ENCODE measurements at regions not wholly inside any gene's neighbourhood (a gene's known extent, or its start where the extent isn't known, plus 50 kb on each side); places are given as distances from the start of the nearest gene placed in this dataset.
"Not testable (repeated sequence)": the region's sequence is repeated elsewhere in the genome, so short reads cannot be mapped to it uniquely, and the experiment has no call there.

DNA sequence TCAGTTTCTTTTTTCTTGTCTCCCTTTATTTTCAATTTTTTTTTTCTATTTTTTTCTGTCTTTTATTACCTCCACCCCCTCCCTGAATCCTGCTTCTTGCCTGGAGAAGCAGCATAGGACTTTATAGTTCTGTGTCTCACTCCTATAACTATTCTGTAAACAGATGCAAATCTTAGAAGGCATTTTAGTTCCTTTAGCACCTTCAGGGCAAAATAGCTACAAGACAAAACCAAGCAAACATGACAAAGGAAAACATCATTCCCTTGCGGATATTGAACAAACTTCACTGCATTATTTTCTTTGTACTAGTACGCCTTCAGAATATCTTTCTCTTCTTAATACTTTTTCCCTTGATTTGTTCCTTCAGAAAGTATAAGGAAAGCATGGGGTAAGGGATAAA, 446.2 kb upstream of the CHORDC1 start:
- DNase-seq (ENCODE audit: low read depth in 2 of 2), result no peak

DNA sequence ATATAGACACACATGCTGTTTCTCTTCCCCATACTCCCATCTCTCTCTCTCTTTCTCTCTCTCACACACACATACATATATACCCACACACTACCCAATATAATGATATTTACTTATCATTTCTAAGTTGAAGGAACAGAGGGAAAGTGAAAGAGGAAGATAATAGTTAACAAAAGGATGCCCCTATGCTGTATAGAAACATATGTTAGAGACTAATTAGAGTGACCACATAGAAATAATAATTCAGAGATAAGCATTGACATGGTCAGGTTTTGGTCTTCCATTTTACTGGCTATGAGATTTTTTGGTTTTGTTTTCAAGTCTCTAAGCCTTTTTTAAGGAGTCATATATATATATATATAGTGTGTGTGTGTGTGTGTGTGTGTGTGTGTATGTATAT, 445.7 kb upstream of the CHORDC1 start:
- DNase-seq (ENCODE audit: low read depth in 2 of 2), result no peak

DNA sequence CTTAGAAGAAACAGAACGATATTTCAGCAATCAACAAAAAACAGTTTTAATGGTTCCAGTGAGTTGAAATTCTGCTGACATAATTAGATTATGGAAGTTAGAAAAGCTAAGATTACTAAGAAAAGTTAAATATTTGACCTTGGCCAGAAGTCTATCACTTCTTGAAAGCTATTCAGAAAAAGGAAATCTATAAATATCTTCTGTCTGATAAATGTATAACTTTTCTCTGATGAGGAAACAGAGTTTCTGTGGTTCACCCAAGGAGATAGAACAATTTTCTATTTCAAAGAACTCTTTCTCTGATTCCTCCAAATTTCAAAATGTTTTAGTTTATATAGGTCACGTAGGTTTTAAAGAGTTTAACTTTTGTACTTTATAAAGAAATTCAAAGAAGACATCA, 438.4 kb upstream of the CHORDC1 start:
- no peak for DNase-seq (ENCODE audit: low read depth in 2 of 2)

DNA sequence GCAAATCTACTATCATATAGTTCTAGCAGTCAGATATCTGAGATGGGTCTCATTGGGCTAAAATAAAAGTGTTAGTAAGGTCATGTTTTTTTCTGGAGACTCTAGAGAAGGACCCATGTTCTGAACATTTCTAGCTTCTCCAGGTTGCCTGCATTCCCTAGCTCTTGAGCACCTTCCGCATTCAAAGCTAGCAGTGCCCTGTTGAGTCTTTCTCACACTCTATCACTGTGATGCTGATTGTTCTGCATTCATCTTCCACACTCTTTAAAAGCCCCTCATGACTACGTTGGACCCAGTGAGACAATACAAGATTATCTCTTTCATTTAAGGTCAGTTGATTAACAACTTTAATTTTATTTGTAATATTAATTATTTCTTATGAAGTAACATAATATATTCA, 433.3 kb upstream of the CHORDC1 start:
- no peak for DNase-seq (ENCODE audit: low read depth in 2 of 2)

DNA sequence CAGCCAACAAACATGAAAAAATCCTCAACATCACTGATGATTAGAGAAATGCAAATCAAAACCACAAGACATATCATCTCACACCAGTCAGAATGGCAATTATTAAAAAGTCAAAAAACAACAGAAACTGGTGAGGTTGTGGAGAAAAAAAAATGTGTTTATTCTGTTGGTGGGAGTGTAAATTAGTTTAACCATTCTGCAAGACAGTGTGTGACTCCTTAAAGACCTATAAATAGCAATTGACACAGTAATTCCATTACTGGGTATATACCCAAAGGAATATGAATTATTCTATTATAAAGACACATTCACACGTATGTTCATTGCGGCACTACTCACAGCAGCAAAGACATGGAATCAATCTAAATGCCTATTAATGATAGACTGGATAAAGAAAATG, 427.3 kb upstream of the CHORDC1 start:
- no peak for DNase-seq (ENCODE audit: low read depth in 2 of 2)

DNA sequence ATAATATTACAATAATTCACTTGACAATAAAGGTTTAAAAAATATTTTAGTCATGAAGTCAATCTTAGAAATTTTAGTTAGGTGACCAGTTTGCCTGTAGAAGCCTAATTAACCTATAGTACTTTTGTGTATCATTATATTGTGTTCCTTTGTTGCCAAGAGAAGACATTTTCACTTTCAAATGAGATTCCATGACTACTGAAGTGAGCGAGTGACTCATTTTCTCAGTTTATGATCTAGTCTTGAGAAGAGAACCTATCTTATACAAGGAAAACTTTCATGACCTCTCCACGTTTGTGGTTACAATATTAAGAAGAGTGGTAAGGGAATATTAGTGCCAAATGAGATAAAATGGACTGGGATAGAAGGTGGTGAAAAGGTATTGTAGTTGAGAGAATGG, 423.9 kb upstream of the CHORDC1 start:
- DNase-seq (ENCODE audit: low read depth in 2 of 2), result no peak

DNA sequence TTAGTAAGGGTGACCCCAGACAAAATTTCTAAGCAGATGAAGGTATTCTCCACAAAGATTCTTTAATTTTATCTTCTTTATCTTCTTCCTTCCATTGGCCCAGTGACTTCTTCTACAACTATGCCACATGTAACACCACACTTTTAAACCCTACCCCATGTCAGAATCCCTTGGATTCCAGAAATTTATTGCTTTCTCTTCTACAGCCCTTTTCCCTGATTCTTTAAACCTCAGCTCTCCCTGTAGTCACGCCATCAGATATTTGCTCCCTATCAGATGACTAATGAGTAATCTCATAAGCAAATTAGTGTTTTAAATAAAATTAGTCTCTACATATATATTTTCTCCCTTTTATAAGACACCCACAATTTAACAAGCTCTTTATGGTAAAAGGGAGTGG, 423.4 kb upstream of the CHORDC1 start:
- DNase-seq (ENCODE audit: low read depth in 2 of 2), result no peak

DNA sequence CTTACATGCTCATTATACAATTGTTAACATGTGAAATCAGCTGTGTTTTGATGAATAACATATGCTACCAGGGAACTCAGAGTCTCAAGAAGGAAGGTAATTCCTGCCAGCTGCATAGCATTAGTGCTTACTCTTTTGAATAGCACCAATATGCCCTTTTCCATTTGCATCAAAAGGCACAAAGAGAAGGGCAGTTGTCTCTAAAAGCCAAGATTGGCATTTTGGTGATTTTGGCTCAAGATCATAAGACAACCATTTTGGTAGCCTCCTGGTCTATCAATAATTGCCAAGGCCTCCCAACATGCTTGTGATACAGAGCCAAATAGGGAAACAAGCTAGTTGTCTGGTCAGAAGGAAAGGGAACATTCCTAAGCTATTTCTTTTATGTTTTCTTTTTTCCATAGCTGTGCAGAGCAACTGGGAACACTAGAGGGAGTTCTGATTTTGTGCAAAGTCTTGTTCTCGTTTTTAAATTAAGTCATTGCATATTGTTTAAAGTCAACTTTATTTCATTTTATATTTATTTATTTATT, 416.7 kb upstream of the CHORDC1 start:
- no peak for DNase-seq (ENCODE audit: low read depth in 2 of 2)

DNA sequence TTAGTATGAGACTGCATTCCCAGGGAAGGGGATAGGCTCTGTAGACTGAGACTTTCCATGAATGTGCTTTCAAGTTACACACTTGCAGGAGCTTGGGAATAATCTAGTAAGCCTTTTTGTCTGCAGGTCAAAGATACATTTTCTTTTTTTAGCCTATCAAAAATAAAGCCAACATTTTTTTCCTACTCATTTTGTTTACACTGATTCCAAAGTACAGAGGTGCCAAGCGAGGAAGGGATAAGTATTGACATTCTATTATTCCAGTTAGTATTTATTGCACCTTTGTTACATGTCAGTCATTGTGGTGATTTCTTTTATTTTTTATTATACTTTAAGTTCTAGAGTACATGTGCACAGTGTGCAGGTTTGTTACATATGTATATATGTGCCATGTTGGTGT, 413.0 kb upstream of the CHORDC1 start:
- DNase-seq (ENCODE audit: low read depth in 2 of 2), result no peak

DNA sequence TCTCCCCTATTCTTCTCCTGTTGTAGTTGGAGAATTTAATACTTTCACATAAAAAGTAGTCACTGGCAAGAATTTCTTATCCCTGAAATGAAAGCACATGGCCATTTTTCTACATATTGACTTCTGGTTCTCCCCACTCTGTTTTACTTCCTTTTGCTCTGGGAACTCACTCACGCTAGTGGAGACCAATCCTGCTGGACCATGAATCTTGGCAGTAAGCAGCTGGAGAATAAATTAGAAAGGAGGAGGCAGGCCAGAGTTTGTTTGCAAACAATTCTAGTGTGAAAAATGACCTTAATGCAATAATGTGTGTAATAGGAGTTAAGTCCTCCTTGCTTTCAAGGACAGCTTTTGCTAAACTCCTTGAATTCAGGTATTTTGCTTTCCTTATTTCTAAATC, 412.3 kb upstream of the CHORDC1 start:
- DNase-seq (ENCODE audit: low read depth in 2 of 2), result no peak

DNA sequence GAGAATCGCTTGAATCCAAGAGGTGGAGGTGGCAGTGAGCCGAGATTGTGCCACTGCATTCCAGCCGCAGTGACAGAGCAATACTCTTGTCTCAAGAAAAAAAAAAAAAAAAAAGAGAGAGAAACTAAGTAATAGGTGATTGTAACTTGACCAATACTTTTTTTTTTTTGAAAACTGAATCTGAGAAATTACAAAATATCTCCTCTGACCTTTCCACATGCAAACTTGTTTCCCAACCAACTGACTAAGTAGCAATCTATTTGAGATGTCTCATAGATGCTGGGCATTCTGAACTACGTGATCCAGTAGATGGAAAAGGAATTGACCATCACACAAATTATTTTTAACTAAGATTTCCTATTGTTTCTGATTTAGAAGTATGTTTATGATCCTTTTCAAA, 407.3 kb upstream of the CHORDC1 start:
- no peak for DNase-seq (ENCODE audit: low read depth in 2 of 2)

DNA sequence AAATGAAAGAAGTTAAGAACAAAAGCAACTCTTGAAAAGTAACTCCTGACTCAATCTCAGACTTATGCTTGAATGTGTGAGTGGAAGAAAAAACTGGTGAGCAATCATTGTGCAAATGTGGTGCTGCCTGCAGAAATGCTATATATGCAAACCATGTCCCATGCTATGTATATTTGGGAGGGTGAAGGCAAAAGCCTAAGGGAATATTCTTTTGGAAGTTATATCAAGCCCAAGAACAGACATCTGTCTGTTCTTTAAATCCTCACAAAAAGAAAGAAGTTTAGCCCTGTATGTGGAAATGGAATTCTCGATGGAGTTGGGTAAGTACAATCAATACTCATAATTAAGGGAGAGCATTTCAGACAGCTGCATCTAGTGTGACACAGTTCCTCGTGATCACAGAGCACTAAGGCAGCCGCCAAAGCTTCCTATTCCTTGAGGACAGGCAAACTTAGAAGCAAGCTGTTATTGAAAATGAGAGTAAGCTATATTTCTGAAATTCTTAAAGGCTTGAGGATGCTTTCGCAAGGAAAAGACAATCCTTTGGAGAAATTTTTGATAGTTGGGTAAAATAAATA, 406.5 kb upstream of the CHORDC1 start:
- DNase-seq (ENCODE audit: low read depth in 2 of 2), result no peak

DNA sequence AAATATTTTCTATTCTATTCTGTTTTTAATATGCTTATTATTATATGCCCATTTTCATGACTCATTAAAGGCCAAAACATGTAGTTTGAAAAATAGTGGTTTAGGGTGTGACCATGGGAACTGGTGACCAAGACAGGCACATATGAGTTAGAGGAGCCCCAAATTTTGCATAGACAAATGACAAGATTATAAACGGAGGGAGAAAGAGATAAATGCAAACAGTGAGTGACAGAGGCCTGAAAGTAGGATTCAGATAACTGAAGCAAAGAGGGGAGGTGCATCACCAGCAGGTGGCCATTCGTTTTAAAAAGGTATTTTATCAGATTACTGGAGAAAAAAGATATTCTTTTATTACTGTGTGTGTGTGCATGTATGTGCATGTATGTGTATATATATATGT, 391.5 kb upstream of the CHORDC1 start:
- no peak for DNase-seq (ENCODE audit: low read depth in 2 of 2)

DNA sequence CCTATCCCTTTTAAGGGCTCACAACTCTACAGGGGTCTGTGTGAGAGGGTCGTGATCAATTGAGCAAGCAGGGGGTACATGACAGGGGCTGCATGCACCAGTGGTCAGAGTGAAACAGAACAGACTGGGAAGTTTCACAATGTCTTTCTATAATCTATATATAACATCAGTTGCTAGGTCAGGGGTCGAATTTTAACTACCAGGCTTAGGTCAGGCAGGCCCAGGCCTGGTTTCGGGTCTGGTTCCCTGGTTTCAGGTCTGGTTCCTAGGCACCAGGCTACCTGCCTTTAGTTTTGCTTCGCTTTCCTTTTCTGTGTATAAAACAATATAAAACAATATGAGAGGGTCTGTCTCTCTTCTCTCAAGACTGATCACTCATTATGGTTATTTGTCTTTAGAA, 390.2 kb upstream of the CHORDC1 start:
- DNase-seq (ENCODE audit: low read depth in 2 of 2), result not testable (repeated sequence)

DNA sequence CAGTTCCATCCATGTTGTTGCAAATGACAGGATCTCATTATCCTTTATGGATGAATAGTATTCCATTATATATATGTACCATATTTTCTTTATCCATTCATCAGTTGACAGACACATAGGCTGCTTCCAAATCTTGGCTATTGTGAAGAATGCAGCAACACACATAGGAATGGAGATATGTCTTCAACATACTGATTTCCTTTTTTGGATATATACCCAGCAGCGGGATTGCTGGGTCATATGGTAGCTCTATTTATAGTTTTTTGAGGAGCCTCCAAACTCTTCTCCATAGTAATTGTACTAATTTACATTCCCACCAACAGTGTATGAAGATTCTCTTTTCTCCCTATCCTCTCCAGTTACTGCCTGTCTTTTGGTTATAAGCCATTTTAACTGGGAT, 383.9 kb upstream of the CHORDC1 start:
- DNase-seq (ENCODE audit: low read depth in 2 of 2), result no peak

DNA sequence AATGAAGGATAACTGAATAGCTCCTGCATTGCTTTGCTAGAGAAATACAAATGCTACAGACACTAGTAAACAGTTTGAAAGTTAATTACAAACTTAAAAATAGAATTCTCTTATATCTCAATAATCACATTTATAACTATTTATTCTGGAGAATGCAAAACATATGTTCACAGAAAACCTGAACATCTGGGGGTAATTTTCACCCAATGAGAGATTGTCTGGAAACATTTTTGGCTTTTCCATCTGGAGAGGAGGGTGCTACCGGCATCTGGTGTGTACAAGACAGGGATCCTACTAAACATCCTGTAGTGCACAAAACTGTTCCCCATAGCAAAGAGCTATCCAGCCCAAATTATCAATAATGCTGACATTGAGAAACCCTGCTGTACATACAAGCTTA, 378.4 kb upstream of the CHORDC1 start:
- DNase-seq (ENCODE audit: low read depth in 2 of 2), result no peak

DNA sequence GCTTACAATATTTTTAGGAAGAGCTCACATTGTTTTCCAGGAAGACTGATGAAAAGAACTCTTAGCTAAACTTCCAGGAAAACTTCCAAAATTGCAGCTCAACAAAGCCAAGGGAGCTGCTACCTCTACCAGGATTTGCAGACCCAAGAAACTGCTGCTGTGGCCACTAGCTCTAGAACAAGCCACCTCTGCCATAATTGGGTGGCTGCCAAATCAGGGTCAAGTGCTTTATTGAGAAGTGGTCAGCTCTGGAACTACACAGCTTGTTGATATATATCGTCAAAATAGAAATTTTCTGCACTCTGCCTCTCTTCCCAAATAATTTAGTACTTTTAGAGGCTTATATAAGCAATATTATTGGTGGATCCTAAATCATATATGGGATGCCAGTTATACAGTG, 371.8 kb upstream of the CHORDC1 start:
- no peak for DNase-seq (ENCODE audit: low read depth in 2 of 2)

DNA sequence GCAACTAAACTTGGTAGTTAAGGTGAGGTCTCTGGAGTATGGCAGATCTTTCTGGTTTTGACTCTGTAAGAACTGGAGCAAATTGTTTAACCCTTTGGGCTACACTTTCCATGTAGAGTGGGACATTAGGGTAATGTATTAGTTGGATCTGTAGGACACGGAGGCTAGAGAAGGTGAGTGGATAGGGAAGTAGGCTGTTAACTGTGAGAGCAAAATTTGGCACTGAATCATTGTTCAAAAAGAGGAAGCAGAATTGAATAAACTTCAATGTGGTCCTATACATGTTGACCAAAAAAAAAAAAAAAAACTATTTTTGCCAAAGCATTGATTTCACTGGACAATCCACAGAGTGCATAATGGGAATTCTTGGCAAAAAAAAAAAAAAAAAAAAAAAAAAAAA, 370.2 kb upstream of the CHORDC1 start:
- DNase-seq (ENCODE audit: low read depth in 2 of 2), result no peak

DNA sequence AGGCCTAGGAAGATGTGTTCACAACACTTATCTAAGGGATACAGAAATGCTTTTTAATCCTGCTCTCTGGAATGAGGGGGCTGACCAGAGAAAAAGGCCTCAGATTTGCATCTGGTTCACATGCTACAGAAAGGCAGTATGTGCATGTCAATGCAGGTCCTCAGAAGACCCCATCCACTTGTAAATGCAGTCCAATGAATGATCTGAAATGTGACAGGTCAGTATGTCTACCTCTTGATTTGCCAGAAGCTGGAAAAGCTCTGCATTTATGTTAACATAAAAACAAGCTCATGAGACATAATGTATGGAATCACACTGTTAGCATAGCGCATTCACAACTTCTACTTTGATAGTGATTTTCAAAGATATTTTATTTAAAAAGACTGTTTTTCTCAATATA, 367.4 kb upstream of the CHORDC1 start:
- no peak for DNase-seq (ENCODE audit: low read depth in 2 of 2)

DNA sequence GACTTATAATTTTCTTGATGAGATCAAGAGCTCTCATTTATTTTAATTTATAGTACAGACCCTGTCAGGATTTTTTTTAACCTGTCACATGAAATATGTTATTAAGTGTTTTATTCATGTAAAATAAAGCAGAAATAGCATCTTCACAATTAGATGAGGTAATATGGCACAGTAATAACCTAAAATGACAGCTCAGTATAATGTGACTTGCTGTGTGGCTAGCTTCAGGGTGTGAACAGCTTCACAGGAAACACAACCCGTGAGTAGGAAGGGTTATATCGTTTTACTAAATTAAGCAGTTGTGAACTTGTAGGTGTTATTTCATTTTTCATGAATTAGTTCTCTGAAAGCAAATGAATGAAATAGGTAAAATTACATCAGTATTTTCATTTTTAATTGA, 366.9 kb upstream of the CHORDC1 start:
- no peak for DNase-seq (ENCODE audit: low read depth in 2 of 2)

DNA sequence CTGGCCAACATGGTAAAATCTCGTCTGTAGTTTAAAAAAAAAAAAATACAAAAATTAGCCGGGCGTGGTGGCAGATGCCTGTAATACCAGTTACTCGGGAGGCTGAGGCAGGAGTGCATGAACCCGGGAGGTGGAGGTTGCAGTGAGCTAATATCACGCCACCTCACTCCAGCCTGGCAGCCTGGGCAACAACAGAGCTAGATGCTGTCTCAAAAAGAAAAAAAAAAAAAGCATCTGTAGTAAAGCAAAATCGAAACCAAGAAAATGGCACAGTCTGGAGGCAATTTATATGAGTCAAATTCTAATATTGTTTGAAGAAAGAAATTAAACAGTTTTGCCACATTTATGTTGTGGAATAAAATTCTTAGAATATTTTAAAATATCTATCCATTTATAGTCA, 365.0 kb upstream of the CHORDC1 start:
- no peak for DNase-seq (ENCODE audit: low read depth in 2 of 2)

DNA sequence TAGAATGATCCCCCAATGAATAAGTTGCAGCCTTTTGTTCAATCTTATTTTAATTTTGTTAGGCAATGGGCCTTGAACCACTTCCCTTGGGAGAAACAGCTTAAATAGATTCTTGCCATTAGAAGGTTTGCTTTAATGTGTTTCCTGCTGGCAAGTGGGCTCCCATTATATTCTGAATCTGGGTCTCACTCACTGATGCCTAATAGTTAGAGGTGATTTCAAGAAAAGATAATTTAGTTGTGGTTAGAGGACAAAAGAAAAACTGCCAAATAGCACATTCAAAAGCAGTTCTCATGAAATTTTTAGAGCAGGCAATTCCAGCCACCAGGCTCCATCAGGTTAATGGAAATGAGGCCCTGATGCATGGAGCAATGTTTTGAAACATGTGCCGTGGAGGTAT, 362.6 kb upstream of the CHORDC1 start:
- DNase-seq (ENCODE audit: low read depth in 2 of 2), result no peak

DNA sequence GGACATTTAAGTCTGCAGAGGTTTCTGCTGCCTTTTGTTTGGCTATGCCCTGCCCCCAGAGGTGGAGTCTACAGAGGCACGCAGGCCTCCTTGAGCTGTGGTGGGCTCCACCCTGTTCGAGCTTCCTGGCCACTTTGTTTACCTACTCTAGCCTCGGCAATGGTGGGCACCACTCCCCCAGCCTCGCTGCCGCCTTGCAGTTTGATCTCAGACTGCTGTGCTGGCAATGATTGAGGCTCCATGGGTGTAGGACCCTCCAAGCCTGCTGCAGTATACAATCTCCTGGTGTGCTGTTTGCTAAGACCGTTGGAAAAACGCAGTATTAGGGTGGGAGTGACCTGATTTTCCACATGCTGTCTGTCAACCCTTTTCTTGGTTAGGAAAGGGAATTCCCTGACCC, 360.1 kb upstream of the CHORDC1 start:
- DNase-seq (ENCODE audit: low read depth in 2 of 2), result not testable (repeated sequence)

DNA sequence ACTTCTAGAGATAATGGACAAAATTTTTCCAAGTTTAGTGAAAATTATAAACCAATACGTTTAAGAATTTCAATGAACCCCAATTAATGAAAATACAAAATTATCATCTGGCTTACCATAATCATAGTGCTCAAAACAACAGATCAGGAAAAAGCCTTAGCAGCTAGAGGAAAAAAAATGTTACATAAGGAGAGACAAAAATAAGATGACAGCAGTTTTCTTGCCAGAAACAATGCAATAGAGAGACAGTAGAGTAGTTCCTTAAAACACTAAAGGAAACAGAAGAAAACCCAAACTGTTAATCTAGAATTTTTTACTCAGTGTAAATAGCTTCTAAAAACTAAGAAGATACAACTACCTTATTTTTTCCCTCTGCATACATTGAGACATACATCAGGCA, 341.7 kb upstream of the CHORDC1 start:
- DNase-seq (ENCODE audit: low read depth in 2 of 2), result no peak

All from stimulated activated CD4-positive, alpha-beta T cell treated with anti-CD3 and anti-CD28 coated beads, Interleukin-1b, Interleukin-23, amount 100 ng/mL, for 4 hours (primary cell).